NCI-H2081 treated with DMSO at 0.1 percent for 48 hours (cell line): ENCODE measurements at regions not wholly inside any gene's neighbourhood (a gene's known extent, or its start where the extent isn't known, plus 50 kb on each side); places are given as distances from the start of the nearest gene placed in this dataset.

Experiments
- DNase-seq: peaks from one replicate; lab custom pipeline; 2025; lab: John Stamatoyannopoulos, UW

DNA sequence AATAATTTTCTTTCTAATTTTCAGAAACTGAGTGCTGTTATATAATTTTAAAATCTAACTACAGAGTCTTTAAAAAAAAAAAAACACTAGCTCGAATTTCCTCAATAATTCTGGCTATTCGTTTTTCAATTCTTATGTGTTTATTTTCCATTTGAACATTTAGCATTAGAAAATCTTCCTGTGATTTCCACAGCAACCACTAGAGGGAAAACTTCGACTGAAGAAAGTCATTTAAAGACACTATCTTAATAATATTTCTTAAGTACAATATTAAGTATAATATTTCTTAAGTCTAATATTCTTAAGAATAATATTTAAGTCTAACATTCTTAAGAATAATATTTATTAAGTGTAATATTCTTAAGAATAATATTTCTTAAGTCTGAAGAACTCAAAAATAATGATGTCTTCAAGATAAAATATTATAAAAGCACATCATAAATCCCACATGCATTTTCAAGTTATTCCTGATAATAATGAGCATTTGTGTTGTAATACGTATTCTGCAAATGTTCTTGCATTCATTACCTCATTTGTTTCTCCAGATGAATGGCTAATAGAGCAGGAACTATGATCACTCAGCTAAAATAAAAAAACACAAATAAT, 118.4 kb upstream of the WDR17 start:
- no peak for DNase-seq

DNA sequence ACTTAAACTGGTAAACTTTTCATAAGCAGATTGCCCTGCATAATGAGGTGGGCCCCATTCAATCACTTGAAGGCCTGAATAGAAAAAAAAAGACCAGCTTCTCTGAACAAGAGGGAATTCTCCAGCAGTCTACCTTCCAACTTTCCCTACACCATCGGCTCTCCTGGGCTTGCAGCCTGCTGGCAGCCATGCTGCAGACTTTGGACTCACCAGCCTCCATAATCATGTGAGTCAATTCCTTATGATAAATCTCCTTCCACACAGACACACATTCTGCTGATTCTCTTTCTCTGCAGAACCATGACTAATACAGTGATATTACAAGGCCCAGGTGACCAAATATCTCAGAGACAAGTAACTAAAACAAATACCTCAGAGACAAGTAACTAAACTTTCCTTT, 113.8 kb upstream of the WDR17 start:
- DNase-seq = no peak

GRCh38 chr4:175953116-175953515, 112.5 kb upstream of the WDR17 start:
- no peak for DNase-seq

DNA sequence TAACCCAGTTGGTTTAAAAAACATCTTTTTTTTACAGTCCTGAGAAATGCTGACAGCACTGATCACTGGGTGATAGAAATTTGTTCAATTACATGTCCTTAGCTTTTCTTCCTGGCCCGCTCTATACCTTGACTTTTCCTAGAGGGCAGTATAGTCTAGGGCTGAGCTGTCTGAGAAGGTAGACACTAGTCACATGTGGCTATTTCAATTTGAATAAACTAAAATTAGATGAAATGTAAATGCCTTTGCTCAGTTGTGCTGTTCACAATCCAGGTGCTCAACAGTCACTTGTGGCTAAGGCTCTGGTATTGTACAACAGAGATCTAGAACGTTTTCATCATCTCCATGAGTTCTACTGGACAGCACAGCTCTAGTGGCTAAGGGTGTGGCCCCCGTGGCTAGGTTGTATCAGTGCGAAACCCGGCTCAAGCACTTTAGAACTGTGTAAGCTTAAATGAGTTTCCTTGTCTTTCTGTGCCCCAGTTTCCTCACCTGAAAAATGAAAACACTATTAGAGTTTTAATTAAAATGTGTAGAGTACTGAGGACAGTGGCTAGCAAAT, 111.6 kb upstream of the WDR17 start:
- DNase-seq = no peak

GRCh38 chr4:175954685-175955084, 111.0 kb upstream of the WDR17 start:
- no peak for DNase-seq

GRCh38 chr4:175961604-175962003, 104.0 kb upstream of the WDR17 start:
- no peak for DNase-seq

GRCh38 chr4:175970072-175970471, 95.6 kb upstream of the WDR17 start:
- DNase-seq = no peak

- DNase-seq = no peak
Observed at GRCh38 chr4:175970724-175971123, 94.9 kb upstream of the WDR17 start.

DNA sequence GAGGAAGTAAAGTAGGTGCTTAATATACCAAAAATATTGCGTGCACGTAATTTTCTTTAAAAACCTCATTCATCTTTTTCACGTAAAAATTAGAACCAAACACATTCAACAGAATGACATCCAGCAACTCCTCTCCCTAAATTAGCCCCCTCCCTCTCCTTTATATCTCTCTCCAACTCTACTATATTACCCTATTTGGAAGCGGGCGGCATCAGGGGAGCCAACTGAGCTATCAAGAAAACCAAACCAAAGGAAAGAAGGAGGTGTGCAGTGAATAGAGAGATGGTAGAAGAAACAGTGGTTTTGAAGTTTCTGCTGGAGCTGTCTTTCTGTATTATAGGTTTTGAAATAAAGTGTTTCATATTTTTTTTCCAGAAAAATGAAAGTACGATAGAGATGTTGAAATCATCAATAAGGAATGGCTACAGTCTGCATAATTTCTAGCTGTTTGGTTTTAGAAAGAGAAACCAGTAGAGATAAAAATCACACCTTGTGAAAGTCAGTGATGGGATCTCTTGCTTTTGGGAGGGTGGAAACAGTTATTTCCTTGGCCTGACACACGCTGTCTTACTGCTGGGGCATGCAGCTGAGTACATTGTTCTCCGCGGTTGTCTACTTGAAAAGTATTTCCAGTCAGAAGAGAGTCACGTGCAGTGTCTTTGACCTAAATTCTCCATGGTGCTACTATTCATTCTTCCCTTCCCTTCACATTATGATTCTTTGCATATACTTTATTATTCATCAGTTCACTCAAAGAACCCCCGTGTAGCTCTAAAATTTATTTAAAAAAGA, 94.1 kb upstream of the WDR17 start:
- no peak for DNase-seq

DNA sequence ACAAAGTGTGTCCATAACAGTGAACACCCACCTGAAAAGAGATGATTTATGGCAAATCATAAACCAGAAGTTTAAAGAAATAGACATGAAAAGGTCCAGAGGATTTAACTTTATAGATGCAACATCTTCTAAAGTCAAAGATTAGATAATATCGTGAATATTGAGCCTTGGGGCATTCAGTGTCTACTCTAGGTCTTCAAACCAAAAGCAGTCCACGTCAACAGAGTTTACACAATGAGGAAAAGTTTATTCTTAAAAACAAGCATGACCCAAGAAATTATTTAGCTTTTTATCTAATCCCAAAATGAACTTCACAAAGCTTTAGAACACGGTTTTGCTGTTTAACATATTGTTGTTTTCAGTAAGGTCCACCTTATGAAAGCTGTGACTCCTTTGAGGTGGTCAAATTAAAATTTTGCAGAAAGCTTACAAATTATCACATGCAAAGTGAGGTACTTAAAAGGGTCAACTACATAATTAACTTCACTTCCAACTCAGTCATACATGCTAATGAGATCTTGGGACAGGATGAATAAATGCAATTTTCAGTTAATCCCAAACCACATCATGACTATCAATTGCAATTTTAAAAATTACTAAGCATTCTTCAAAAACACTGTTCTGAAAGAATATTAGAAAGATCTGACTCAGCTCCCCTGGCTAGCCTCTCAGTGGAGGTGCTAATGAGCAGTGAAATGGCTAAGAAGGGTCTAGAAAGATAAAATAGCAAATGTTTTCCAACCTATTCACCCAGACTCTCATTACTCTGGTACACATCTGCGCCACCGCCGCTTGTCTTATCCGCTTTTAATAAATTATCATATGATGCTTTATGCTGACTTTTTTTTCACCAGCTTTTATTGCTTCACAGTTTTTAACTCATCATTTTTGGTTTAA, 92.4 kb upstream of the WDR17 start:
- no peak for DNase-seq

DNA sequence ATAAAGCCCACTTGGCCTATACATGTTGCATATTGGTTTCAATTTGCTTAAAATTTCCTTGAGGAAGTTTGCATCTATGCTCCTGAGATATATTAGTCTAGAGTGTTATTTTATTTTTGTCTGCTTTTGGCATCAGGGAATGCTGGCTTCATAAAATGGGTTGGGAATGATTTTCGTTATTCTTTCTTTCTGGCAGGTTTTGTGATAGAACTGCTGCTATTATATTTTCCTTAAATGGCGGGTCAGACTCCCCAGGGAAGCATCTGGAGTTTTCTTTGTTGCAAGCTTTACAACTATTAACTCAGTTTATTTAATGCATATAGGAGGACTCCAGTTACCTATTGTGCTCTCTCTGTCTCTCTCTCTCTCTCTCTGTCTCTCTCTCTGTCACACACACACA, 82.0 kb upstream of the WDR17 start:
- no peak for DNase-seq

DNA sequence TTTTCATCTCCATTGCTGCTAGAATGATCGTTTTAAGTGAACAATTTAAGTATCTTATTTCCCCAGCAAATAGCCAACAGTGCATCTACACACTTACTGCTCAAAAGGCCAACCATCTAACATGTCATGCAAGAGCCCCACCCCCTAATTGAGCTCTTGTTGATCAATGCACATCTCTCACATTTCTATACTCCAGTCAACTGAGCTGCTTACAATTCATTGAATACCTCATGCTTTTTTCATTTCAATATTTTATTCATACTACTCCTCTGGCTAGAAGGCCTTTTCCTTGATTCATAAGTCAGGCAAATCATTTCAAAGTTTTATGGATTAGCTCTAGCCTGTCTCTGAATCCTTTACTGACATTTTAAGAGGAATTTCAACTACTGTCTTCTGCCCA, 79.0 kb upstream of the WDR17 start:
- no peak for DNase-seq

DNA sequence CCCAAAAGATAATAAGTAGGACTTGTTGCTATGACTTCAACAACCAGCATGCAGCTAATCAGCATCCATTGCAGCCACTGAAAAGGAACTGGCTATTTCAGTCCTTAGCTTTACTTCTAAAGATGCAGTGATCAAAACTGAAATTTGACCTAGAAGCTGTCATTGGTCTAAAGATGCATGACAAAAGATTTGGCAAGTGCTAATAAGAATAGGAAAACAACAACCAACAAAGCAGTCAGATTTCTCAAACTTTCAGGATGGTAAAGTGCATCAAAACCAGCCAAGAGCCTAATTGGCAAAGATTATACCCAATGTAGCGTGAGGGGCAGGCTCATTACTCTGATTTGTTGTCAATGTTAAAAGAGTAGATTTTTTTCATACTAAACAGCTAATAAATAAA, 77.1 kb upstream of the WDR17 start:
- DNase-seq = no peak

GRCh38 chr4:175996206-175996605, 69.4 kb upstream of the WDR17 start:
- no peak for DNase-seq

DNA sequence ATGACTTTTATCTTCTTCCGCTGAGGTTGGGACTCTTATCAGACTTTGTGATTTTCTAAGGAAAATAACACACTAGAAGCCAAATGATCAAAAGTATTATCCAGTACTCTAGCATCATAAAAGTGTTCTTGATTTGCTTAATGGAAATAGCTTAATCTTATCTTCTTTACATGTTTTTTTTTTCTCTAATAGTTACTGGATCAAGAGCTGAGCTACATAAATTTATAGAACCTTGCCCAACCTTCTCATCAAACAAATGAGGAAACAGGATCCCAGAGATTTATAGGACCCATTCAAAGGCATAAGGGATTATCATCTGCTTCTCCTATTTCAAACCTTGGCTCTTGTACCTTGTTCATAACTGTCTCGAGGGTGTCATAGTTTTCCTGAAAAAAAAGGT, 68.3 kb upstream of the WDR17 start:
- DNase-seq = no peak

- no peak for DNase-seq
Observed at GRCh38 chr4:175998782-175999181, 66.9 kb upstream of the WDR17 start.

DNA sequence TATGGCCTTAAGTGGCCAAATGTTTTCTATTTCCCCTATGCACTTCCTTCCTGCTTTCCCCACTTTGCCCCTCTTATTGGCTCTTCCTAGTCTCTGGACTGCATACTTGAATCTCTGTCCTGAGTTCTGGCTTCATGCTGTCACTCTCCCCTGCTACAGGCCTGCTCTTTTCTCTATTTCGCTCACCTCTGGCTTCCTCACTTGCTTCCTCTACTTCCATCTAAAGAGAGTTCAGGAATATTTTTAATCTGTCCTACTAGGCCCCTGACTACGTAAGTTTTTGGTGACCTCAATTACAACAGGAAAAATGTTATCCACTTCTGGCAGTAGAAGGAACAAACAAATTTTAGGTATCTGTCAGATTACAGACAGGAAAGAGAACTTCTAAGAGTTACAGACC, 65.7 kb upstream of the WDR17 start:
- no peak for DNase-seq

- no peak for DNase-seq
Observed at GRCh38 chr4:176001151-176002006, 64.3 kb upstream of the WDR17 start.

DNA sequence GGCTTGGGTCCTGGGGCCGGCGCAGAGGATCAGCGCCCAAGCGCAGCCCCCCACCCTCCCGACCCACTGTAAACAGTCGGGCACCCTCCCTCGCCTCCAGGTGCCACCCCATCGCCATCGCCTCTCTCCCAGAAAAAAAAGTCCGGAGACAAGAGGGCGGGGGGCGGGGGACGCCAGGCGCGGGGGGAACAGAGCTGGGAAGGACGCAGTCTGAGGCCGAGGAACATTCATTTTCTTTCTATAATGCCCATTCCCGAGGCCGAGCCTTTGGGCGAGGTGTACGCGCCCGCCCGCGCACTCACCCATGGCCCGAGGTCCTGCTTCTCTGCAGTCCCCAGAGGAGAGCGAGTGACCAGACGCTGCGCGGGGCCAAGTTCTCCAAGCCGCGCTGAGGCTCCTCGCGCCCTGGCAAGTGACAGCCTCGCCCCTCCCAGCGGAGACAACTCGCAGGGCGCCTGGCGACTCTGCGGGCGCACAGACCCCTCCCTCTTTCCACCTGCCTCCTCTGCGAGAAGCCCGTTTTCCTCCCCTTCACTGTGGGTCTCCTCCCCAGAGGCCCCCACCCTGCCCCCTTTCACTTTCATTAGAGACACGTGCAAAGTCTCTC, 63.5 kb upstream of the WDR17 start:
- DNase-seq = no peak

DNA sequence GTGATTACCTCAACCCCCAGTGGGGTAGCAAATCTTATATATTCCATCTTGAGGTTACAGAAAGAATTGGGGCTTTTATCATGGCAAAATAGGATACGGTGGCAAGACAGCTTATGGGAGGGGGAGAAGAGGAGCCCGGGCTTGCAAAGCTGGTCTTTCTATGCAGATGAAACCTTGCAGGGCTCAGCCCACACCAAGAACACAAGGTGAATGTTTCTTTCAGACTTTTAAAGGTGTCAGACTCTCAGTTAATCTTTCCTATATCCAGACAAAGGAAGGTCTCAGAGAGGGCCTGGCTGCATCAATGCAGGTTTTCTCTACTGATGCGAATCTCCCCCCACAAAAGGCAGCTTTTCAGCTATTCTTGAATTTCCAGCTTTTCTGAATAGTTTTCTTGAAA, 59.9 kb upstream of the WDR17 start:
- no peak for DNase-seq

- no peak for DNase-seq
Observed at GRCh38 chr4:176009254-176009653, 56.4 kb upstream of the WDR17 start.
